ENCODE measurements at regions not wholly inside any gene's neighbourhood (a gene's known extent, or its start where the extent isn't known, plus 50 kb on each side); places are given as distances from the start of the nearest gene placed in this dataset.

DNA sequence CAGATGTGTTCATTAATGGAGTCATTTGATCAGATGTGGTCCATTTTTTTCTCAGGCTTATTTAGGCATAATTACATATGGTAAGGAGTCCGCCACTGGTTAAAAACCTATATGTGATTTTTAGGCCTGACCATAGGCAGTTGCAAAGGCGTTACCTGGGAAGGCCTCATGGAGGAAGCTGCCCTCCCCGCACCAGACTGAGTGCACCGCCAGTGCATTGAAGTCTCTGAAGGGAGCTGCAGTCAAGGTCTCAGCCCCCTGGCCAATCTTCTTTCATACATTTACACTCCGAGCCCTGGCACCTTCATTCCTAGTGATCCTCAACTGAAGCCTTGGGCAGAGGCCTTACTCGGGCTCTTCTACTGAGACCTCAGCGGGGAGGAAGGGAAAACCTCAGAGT is 898.2 kb upstream of the AGA start:
- DNase-seq (ENCODE audit: extremely low read depth in 1 of 2, low read depth in 1 of 2), result no peak

DNA sequence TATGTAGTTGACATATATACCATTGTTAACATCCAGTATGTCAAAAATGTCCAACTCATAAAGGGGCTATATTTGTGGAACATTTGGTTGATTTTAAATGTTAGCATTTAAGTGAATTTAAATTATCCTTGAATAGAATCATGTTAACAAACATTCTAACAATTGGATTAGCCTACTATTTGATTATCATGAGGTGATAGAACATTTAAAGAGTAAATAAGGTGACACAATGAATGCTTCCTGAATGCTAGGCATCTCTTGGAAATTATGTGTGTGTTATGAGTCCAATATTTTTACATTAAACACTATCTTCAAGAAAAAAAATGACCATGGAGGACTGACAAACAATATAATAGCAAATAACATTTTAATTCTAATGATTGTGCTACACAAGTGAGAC is 901.9 kb upstream of the AGA start:
- no peak for DNase-seq (ENCODE audit: extremely low read depth in 1 of 2, low read depth in 1 of 2)

DNA sequence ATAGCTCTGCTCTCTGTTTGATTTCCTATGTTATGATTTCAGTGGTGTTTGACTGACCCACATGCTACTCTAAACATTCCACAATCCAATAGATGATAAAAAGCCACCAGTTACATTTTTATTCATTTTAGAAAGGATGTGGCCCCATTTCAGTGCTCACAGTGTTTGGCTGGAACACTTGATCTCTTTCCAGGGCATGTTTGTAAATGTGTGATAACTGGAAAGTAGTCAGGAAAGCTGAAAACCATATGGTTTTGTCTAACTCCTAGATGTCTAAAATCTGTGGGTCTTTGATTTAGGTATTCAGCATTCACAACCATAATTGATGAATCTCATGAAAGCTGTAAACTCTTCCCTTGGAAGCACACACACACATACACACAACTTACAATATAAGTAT is 904.9 kb upstream of the AGA start:
- no peak for DNase-seq (ENCODE audit: extremely low read depth in 1 of 2, low read depth in 1 of 2)

DNA sequence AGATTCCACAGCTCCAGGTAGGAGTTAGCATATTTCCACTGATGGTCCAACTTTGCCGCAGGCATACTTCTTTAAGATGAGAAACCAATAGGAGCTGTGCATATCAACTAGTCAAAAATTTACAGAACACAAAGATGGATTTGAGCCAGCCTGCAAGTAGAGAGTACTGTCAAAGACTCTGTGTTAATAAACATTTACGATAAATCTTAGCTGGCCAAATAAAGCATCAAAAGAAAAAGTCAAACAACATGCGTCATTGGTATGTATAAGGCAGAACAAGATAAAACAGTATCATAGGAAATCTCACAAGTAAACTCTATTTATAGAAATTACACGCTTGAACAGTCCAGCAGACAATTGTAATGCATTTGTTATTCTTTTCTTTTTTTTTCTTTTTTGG is 907.4 kb upstream of the AGA start:
- no peak for DNase-seq (ENCODE audit: extremely low read depth in 1 of 2, low read depth in 1 of 2)

DNA sequence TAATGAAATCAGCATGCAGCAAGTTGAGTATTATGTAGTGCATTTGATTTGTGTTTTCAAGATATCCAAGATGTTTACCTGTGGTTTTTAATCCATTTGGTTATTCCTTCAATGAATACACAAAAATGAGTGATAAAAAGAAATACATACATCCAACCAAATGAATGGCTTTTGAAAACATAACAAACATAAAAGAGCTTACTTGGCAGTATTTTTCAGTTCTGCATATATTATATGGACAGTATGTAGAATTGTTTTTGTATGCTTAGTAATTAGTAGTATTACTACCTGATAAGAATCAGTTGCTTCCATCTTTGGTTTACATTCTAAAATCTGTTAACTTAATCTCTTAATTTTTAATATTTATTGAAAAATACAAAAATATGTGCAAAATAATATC is 908.9 kb upstream of the AGA start:
- DNase-seq (ENCODE audit: extremely low read depth in 1 of 2, low read depth in 1 of 2), result no peak

DNA sequence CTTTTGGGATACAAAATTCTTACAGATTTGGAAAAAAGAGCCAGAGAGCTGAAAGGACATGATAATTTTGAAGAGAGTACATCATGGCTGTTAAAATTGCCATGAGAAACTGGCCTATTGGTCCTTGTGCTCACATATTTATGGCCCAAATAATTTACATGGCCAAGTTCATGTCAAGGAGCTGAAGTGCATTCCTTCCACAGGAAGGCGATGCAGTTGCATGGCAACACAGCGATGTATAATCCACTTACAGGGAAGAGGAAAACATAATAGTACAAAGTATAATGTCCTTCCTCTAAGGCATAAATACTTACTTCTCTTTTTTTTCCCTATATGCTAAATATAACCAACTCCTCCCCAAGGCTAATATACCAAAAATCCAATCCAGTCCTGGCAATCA is 914.5 kb upstream of the AGA start:
- no peak for DNase-seq (ENCODE audit: extremely low read depth in 1 of 2, low read depth in 1 of 2)

DNA sequence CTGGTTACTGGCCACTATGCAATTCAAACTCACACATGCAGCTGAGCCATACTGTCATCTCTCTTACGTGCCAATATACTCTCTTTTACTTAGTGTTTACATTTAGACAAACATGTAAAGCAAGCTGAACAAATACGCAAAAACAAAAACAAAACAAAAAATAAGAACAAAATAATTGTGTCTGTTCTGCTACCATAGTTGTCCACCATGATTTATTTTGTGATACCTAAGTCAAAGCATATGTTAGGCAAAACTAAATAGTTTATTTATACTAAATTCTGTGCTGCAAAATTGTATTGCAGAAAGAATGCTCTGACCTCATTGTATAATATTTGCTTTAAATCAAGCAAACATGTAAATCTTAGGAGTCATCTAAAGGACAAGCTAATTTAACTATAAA is 943.2 kb upstream of the AGA start:
- no peak for DNase-seq (ENCODE audit: extremely low read depth in 1 of 2, low read depth in 1 of 2)

DNA sequence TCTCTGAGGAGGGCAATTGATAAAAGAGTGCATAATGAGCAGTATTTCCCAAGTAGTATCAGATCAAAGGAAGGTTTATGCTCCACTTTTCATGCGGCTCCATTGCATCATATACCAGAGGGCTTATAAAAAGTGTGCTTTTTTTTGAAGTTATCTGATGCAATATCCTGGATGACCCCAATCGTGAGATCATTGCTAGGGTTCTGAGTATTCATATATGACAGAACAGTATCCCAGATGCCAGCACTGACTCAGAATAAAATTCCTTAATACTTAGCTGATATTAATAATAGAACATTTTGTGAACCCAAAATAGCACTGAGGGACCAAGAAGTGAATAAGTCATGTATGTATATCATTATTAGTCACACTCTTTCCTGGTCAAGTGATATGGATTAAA is 945.5 kb upstream of the AGA start:
- no peak for DNase-seq (ENCODE audit: extremely low read depth in 1 of 2, low read depth in 1 of 2)

DNA sequence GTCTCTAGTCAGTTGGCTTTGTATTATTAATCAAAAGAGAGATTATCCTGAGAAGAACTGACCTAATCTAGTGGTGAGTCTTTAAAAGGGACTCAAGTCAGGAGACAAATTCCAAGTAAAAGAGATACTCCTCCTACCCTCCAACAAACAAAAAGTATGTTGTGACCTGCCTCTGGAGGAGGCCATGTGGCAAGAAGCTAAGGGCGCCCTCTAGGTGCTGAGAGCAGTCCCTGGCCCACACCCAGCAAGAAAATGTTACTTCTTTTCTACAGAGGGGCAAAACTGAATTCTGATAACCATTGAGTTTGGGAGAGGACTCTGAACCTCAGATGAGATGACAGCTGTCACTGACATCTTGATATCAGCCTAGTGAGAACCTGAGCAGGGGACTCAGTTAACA is 953.6 kb upstream of the AGA start:
- DNase-seq (ENCODE audit: extremely low read depth in 1 of 2, low read depth in 1 of 2), result no peak

DNA sequence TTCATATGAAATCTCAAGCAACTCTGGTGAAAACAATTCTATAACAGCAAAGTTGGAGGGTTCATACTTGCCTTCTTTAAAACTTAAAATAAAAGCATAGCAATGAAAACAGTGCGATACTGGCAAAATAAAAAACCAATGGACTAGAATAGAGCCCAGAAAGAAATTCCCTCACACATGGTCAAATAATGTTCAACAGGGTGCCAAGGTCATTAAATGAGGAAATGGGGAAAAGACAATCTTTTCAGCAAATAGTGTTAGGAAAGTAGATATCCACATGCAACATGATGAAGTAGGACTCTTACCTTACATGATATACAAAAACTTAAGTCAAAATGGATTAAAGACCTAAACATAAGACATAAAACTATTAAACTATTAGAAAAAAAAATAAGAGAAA is 970.2 kb upstream of the AGA start:
- DNase-seq (ENCODE audit: extremely low read depth in 1 of 2, low read depth in 1 of 2), result no peak

DNA sequence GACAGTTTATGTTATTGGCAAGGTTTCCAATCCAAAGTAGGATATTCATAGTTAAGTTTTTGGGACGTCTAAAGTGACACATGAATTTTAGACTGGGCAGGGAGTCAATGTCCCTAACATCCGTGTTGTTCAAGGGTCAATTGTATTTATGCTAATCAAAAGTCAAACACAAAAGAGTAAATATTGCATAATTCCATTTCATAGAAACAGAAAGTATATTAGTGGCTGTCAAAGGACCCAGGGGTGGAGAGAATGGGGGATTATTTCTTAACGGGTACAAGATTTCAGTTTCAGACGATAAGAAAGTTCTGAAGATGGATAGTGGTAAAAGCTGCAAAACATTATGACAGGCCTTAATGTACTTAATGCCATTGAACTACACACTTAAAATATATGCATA is 971.8 kb upstream of the AGA start:
- DNase-seq (ENCODE audit: extremely low read depth in 1 of 2, low read depth in 1 of 2), result no peak

DNA sequence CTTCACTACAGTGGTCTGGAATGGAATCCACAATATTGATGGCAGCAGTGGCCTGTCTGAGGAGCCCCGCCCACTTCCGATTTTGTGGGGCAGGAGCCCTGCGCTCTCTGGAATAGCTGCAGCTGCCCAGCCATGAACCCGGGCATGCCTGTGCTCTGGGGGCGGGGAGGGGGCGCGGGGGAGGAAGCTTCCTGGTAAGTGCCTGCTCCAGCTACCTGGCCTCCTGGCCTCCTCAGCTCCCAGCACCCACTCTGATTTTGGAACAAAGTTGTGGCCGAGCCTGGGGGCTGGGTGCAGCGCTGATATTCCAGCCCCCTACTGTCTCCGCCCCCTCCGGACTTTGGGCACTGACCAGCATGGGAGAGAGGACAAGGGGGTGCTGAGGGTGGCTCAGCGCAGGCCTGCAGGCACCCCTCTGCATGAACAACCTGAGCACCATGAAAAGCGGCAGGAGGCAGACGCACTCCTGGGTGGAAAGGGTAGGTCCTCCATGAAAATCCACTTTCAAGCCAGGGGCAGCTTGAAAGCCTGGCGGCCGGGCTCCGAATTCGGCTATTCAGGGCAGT is 972.7 kb upstream of the AGA start:
- no peak for DNase-seq (ENCODE audit: extremely low read depth in 1 of 2, low read depth in 1 of 2)

DNA sequence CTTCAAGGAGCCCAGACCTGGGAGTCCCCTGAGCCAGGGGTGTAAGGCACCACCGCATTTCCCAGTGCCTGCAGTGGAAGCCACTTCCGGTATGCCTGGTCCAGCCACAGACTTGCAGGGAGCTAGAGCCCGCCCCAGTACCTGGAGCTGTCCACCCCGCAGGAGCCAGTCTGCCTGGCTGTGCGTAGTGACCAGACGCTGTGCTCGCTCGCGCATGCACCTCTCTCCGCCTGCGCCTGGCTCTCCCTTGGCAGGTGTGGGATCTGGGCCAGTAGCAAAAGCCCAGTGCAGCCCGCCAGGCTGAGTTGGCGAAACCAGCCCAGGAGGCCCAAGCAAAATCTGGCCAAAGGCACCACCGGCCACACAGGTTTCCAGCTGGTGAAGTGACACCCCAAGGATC is 973.7 kb upstream of the AGA start:
- no peak for DNase-seq (ENCODE audit: extremely low read depth in 1 of 2, low read depth in 1 of 2)

DNA sequence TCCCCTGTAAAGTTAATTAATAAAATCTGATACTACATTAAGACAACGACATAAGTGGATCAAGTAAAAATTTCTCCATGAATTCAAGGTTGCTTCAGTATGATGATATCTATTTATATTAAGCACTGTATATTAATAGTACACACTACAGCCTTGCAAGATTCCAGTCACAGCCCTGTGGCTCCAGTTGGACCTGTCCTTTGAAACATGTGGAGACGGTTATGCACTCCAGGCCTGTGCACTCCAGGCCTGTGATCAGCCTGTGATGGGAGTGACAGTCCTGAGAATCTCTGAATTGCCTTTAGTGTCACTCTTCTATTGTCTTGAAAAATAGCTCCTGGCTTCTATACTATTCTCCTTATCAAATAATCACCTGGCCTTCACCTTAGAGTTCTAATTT is 981.1 kb upstream of the AGA start:
- DNase-seq (ENCODE audit: extremely low read depth in 1 of 2, low read depth in 1 of 2), result no peak

DNA sequence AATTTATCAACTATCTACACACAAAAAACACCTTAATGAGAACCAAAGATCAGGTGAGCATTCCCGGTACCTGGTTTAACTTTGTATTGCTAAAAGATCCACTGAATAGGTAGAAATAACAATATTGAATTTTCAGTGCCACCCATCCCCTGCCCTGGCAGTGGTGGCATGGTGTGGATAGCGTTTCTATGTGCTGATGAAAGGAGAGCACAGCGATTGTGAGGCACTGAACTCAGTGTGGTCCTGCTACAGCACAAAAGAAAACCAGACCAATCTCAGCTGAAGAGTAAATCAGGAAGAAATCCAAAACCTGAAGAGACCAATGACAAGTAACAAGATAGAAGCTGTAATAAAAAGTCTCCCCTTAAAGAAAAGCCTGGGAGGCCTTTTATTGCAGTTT is 984.6 kb upstream of the AGA start:
- DNase-seq (ENCODE audit: extremely low read depth in 1 of 2, low read depth in 1 of 2), result no peak

DNA sequence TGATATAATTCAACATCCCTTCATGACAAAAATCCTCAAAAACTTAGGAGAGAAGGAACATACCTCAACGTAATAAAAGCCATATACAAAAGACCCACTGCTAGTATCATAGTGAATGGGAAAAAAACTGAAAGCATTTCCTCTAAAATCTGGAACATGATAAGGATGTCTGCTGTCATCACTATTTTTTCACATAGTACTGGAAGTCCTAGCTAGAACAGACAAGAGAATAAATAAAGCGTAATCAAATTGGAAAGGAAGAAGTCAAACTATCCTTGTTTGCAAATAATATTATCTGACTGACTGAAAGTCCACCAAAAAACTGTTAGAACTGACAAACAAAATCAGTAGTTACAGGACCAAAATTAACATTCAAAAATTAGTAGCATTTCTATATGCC is 985.4 kb upstream of the AGA start:
- no peak for DNase-seq (ENCODE audit: extremely low read depth in 1 of 2, low read depth in 1 of 2)

DNA sequence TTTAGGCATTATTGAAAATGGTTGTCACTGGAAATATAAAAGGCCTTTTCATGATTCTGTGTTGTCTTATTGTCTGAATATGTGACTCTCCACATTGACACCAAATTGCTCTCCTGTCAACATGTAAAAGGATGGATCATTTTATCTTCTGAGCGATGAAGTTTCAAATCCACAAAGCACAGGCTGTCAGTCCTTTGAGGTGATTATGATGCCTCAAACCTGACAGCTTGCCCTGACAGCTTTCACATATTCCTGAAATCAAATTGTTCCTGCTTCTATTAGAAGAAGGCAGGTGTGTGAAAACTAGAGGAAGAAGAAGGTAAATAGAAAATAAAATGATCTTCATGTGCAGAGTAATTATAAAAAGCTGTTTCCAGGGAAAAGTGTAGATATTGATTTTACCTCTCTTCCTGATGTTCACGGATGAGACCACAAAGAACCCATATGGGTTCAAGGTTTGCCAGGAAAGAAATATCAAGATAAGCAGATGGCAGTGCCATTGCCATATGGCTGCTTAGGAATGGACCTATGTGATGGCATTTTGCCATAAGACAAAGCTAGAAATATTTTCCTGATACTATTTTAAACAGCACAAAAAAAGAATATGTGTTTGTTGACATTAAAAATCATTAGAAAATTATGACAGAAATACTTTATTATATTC is 1006.3 kb upstream of the AGA start:
- no peak for DNase-seq (ENCODE audit: extremely low read depth in 1 of 2, low read depth in 1 of 2)

DNA sequence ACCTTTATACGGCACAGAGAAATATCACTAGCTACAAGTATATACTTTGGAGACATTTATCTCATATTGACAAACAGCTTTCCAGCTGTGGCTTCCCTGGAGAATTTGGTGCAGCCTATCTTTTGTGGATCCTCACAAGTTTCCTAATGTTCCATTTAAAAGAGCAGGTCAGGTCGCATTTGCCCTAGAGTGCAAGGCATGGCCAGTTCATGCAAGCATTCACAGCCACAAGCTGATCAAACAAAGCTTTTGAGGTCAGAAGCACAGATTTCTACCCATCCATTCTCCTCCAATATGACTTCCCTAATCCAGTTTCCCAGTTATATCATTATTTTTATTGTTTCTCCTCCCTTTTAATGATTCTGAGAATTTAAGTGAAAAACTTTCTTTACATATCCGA is 1008.4 kb upstream of the AGA start:
- no peak for DNase-seq (ENCODE audit: extremely low read depth in 1 of 2, low read depth in 1 of 2)

DNA sequence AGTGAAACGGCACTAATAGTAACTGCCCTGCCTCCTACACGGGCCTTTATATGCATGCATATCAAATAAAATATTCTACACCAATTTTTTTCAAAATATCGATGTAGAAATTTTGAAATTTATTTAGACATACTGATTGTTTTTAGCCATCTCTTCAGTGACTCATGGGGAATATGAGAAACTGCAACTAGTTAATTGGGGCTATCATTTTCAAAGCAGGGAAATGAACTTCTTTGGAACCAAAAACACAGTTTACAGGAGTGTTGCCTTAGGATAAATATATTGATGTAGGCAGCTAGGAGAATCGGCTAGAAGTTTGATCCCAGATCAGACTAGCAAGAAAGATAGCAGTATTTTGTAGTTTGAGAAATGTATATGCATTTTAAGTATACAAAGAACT is 1010.8 kb upstream of the AGA start:
- no peak for DNase-seq (ENCODE audit: extremely low read depth in 1 of 2, low read depth in 1 of 2)

DNA sequence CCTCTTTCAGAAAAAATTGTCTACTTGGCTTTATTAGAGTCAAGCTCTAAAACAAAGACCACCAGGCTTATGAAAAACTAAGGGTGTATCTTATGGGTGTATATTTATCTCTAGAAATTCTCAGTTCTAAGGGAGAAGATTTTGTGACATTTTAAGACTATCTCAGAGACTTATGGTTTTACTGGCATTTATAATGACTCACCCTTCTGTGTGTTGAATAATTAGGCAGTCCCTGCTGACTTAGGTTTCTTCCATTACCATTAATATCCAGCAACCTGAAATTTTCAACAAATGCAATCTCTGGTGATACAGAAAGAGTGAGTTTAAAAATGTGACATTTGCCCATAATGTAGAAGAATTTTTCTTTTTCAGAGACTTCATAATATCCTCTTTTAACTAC is 1015.0 kb upstream of the AGA start:
- no peak for DNase-seq (ENCODE audit: extremely low read depth in 1 of 2, low read depth in 1 of 2)

DNA sequence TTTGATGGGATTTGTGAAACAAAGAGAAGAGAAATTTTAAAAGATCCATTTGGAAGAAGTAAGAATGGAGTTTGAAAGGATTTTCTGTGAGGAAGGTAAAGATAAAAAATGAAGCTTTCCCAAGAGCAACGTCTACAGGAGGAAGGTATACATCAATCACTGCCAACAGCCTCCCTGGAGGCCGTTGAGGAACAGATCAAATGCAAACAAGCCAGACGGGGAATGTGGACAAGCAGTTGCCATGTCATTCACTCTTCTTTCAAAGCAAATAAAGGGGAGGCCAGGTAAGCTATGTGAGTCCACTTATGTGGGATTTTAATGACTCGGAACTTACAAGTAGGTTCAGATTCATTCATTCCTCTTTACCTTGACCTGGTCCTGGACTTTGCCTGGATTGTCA is 1020.5 kb upstream of the AGA start:
- DNase-seq (ENCODE audit: extremely low read depth in 1 of 2, low read depth in 1 of 2), result no peak

DNA sequence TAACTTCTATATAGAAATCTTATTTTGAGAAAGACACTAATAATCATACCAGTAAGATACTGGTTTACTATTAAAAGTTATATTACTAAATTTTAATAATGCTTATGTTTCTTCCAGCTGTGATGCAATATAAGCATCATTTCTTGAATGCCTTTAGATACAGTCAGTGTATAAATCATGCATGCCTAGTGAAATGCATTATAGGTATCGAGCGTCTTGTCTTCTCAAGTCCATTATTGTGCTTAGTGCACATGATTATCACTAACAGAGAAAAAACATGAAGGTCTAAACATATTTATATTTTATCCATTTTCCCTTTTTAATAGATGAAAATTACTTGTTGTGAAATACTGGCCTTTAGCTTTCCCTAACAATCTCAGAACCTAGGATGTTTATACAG is 1021.5 kb upstream of the AGA start:
- DNase-seq (ENCODE audit: extremely low read depth in 1 of 2, low read depth in 1 of 2), result no peak

DNA sequence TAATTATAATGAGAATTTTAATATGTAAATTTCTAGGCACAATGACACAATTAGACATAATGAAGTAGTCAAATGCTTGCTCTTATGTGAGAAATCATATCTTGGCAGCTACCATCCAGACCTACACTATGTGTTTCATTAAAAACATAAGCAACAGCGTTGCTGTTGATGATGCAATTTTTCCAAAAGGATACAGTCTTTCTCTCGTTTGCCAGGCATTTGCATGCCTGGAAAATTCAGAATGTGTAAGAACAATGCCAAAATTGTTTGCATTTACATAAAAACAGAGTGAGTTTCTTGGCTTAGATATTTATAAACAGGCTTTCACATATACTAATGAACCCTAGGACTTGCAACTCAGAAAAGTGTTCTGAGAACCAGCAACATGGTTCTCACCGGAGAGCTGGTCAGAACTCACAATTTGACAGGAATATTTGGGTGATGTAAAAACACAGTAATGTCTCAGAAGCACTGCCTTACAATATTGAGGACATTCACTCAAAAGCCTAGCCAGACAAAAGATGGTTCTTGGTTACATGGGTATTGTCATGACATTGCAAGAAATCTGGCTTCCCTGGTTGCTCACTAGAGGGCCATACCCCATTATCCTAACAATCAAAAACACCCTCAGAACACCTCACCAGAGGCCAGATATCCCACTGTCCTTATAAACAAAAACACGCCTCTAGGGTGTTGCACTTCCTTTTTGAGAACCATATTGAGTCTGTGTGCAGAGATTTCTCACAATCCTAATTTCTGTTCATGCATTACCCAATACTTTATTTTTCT is 1029.0 kb upstream of the AGA start:
- DNase-seq (ENCODE audit: extremely low read depth in 1 of 2, low read depth in 1 of 2), result no peak
